Mesendoderm (in vitro differentiated cells): ENCODE measurements at regions not wholly inside any gene's neighbourhood (a gene's known extent, or its start where the extent isn't known, plus 50 kb on each side); places are given as distances from the start of the nearest gene placed in this dataset.
"Not testable (repeated sequence)": the region's sequence is repeated elsewhere in the genome, so short reads cannot be mapped to it uniquely, and the experiment has no call there.

ENCODE experiments used
- DNase-seq: peaks from one replicate; pipeline ENCODE4 v3.0.0; 2013
- H2AK5ac ChIP-seq: 2 replicates; pipeline ENCODE4 v1.6.1; 2013; ENCODE audit warnings: low read length, inconsistent platforms
- H2BK120ac ChIP-seq: 2 replicates; pipeline ENCODE4 v1.6.1; 2013; ENCODE audit warnings: low read depth, mild to moderate bottlenecking, low read length, moderate library complexity, mixed read lengths
- H2BK15ac ChIP-seq: replicated peaks from 2 replicates; pipeline ENCODE4 v1.6.1; 2013; ENCODE audit warnings: low read depth, mild to moderate bottlenecking, moderate library complexity
- H2BK5ac ChIP-seq: 2 replicates; pipeline ENCODE4 v1.6.1; 2013; ENCODE audit warnings: low read length, inconsistent platforms
- H3K18ac ChIP-seq: 2 replicates; pipeline ENCODE4 v1.6.1; 2013; ENCODE audit warnings: mild to moderate bottlenecking, low read length, mixed read lengths
- H3K23ac ChIP-seq: one replicate; pipeline ENCODE4 v1.6.1; 2013; ENCODE audit warnings: low read length
- H3K27ac ChIP-seq: 2 replicates; pipeline ENCODE4 v1.5.1; 2013; ENCODE audit warnings: low read depth, mild to moderate bottlenecking, inconsistent platforms, low read length, moderate library complexity
- H3K27me3 ChIP-seq: 2 replicates; pipeline ENCODE4 v1.6.1; 2013; ENCODE audit warnings: low read length, control low read depth, mild to moderate bottlenecking, inconsistent platforms; ENCODE audit not compliant: insufficient read depth, poor library complexity
- H3K36me3 ChIP-seq: 2 replicates; pipeline ENCODE4 v1.6.1; 2013; ENCODE audit warnings: low read length, inconsistent platforms; ENCODE audit not compliant: control insufficient read depth, insufficient read depth
- H3K4ac ChIP-seq: one replicate; pipeline ENCODE4 v1.6.1; 2013; ENCODE audit warnings: low read depth, mild to moderate bottlenecking, low read length, moderate library complexity
- H3K4me1 ChIP-seq: 2 replicates; pipeline ENCODE4 v1.6.1; 2013; ENCODE audit warnings: low read depth, low read length, inconsistent platforms; ENCODE audit not compliant: control insufficient read depth
- H3K4me2 ChIP-seq: 2 replicates; pipeline ENCODE4 v1.6.1; 2013; ENCODE audit warnings: low read length
- H3K4me3 ChIP-seq: 2 replicates; pipeline ENCODE4 v1.5.1; 2013; ENCODE audit warnings: mild to moderate bottlenecking, low read length
- H3K56ac ChIP-seq: one replicate; pipeline ENCODE4 v1.6.1; 2013; ENCODE audit warnings: low read length
- H3K79me1 ChIP-seq: 2 replicates; pipeline ENCODE4 v1.6.1; 2013; ENCODE audit warnings: low read length, inconsistent platforms
- H3K79me2 ChIP-seq: 2 replicates; pipeline ENCODE4 v1.6.1; 2013; ENCODE audit warnings: mild to moderate bottlenecking, low read length; ENCODE audit not compliant: control insufficient read depth, insufficient read depth
- H3K9ac ChIP-seq: 2 replicates; pipeline ENCODE4 v1.6.1; 2013; ENCODE audit warnings: low read length, inconsistent platforms
- H4K5ac ChIP-seq: one replicate; pipeline ENCODE4 v1.6.1; 2013; ENCODE audit warnings: low read length
- H4K8ac ChIP-seq: one replicate; pipeline ENCODE4 v1.6.1; 2013; ENCODE audit warnings: low read depth, mild to moderate bottlenecking, control low read depth, low read length, moderate library complexity
- whole genome bisulfite sequencing: extraction: QIAGEN DNeasy Blood & Tissue Kit; methylation state at CpG from one replicate; pipeline ENCODE4 v1.1.7; 2013; ENCODE audit warnings: low lambda C conversion rate, missing lambda C conversion rate; ENCODE audit not compliant: insufficient coverage; ENCODE audit errors: extremely low coverage; 5-methylcytosine and 5-hydroxymethylcytosine counted together

GRCh38 chr6:14235653-14236356 lies 118.2 kb downstream of the CD83 start:
- H3K27ac ChIP-seq: no peak overlapping the region
- H3K4me1 ChIP-seq: peaks cover 2% of the 10 kb centered on the region
- WGBS: no CpG with 5 or more reads among the region's 8 CpGs

DNA sequence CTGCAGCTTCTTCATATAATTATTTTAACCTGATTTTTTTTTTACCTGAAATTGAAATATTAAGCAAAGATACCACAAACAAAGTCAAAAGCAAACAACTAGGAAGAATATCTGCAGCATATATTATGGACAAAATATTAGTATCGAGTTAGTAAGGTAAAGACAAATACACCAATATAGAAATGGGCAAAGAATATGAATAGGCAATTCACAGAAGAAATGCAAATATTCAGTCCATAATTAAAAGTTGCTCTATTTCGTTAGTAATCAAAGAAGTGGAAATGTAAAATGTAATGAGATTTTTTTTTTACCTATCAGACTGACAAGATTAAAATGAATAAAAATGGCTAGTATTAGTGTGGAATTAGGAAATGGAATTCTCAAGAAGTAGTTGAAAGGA lies 121.5 kb downstream of the CD83 start:
- H3K56ac ChIP-seq: no peak overlapping the region
- H3K27ac ChIP-seq: no peak overlapping the region
- H3K79me2 ChIP-seq: no peaks in the 10 kb centered on the region
- H3K27me3 ChIP-seq: no peaks in the 10 kb centered on the region
- no peak overlapping the region for H2BK5ac ChIP-seq
- H3K4ac ChIP-seq: no peak overlapping the region
- H3K79me1 ChIP-seq: no peaks in the 10 kb centered on the region
- H2BK15ac ChIP-seq: no peak overlapping the region
- DNase-seq: no peak
- H3K36me3 ChIP-seq: no peaks in the 10 kb centered on the region
- no peak overlapping the region for H4K5ac ChIP-seq
- WGBS: no CpG with 5 or more reads among the region's 2 CpGs
- H2BK120ac ChIP-seq: no peak overlapping the region
- H3K4me3 ChIP-seq: no peak overlapping the region
- no peak overlapping the region for H3K4me2 ChIP-seq
- H3K18ac ChIP-seq: no peak overlapping the region
- H3K9ac ChIP-seq: no peak overlapping the region
- peaks cover 6% of the 10 kb centered on the region for H3K4me1 ChIP-seq
- H3K23ac ChIP-seq: no peak overlapping the region
- no peak overlapping the region for H2AK5ac ChIP-seq
- H4K8ac ChIP-seq: no peak overlapping the region

More at GRCh38 chr6:14235653-14236356, 118.2 kb downstream of the CD83 start:
- no peak overlapping the region for H2BK5ac ChIP-seq
- no peak overlapping the region for H3K56ac ChIP-seq
- no peak overlapping the region for H3K4ac ChIP-seq
- H3K18ac ChIP-seq: no peak overlapping the region
- no peaks in the 10 kb centered on the region for H3K79me1 ChIP-seq
- H3K23ac ChIP-seq: peak overlapping the region; percentile 32
- H3K27me3 ChIP-seq: no peaks in the 10 kb centered on the region
- no peak for DNase-seq
- no peaks in the 10 kb centered on the region for H3K36me3 ChIP-seq
- no peak overlapping the region for H3K4me3 ChIP-seq
- no peak overlapping the region for H3K4me2 ChIP-seq
- H2AK5ac ChIP-seq: peak overlapping the region; percentile 43
- no peak overlapping the region for H4K8ac ChIP-seq
- H3K9ac ChIP-seq: no peak overlapping the region
- no peak overlapping the region for H2BK15ac ChIP-seq
- no peak overlapping the region for H2BK120ac ChIP-seq
- H3K79me2 ChIP-seq: no peaks in the 10 kb centered on the region
- no peak overlapping the region for H4K5ac ChIP-seq

DNA sequence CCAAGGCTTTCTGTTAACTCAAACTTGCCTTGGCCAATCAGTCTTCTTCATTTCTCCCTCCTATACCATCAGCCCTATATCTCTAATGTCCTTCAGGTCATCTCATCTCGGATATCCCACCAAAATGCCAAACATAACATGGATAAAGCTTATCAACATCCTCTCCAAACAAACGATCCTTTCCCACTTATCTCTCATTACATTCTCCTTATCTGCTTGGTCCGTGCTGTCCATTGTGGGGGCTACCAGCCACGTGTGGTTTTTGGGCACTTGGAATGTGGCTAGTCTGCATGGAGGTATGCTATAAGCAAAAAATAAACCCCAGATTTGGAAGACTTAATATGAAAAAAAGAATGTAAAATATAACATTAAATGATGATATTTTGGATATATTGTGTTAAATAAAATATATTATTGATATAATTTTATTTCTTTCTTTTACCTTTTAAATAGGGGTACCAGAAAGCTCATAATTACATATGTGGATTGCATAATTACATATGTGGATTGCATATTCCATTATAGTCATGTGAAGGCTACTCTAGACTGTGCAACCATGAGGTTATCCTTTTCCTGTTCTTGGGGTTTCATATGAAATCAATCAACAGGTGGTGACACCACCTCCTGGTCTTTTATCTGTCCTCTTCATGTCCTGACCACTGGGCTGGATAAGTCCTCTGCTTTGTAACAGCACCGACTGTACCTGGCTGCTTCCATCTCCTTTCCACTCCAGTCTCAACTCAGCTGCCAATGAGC lies 123.0 kb downstream of the CD83 start:
- H3K79me2 ChIP-seq: no peaks in the 10 kb centered on the region
- no peak overlapping the region for H2BK5ac ChIP-seq
- no peak overlapping the region for H2AK5ac ChIP-seq
- peak; percentile 44 for DNase-seq
- H3K4me3 ChIP-seq: no peak overlapping the region
- WGBS: 100% methylated on average over 1 of the region's 5 CpGs
- H3K9ac ChIP-seq: no peak overlapping the region
- no peaks in the 10 kb centered on the region for H3K36me3 ChIP-seq
- no peak overlapping the region for H3K18ac ChIP-seq
- no peak overlapping the region for H3K56ac ChIP-seq
- no peak overlapping the region for H2BK120ac ChIP-seq
- H3K4ac ChIP-seq: no peak overlapping the region
- no peaks in the 10 kb centered on the region for H3K27me3 ChIP-seq
- no peak overlapping the region for H3K23ac ChIP-seq
- no peak overlapping the region for H2BK15ac ChIP-seq
- no peak overlapping the region for H3K4me2 ChIP-seq
- no peak overlapping the region for H3K27ac ChIP-seq
- no peaks in the 10 kb centered on the region for H3K79me1 ChIP-seq
- peaks cover 7% of the 10 kb centered on the region for H3K4me1 ChIP-seq
- no peak overlapping the region for H4K5ac ChIP-seq
- H4K8ac ChIP-seq: no peak overlapping the region

- Histone ChIP-seq H3K23ac (no peak overlapping the region), H4K8ac (no peak overlapping the region), H2AK5ac (no peak overlapping the region), H3K4ac (no peak overlapping the region), H3K27ac (no peak overlapping the region), H3K79me1 (no peaks in the 10 kb centered on the region), H4K5ac (no peak overlapping the region), H3K9ac (no peak overlapping the region), H3K56ac (no peak overlapping the region), H2BK5ac (no peak overlapping the region), H3K4me3 (no peak overlapping the region), H3K27me3 (no peaks in the 10 kb centered on the region), H2BK120ac (no peak overlapping the region), H3K4me2 (no peak overlapping the region), H2BK15ac (no peak overlapping the region), H3K79me2 (no peaks in the 10 kb centered on the region), H3K36me3 (no peaks in the 10 kb centered on the region), H3K18ac (no peak overlapping the region), H3K4me1 (peaks cover 5% of the 10 kb centered on the region)
- WGBS: no CpG with 5 or more reads among the region's 5 CpGs
- DNase-seq: no peak
Observed at GRCh38 chr6:14241255-14242070, 123.9 kb downstream of the CD83 start.

GRCh38 chr6:14242912-14243311 lies 125.3 kb downstream of the CD83 start:
- not testable (repeated sequence) for H2BK120ac ChIP-seq, H3K18ac ChIP-seq, H3K27me3 ChIP-seq, H3K36me3 ChIP-seq, H2BK15ac ChIP-seq, H4K5ac ChIP-seq, H4K8ac ChIP-seq, H3K4me2 ChIP-seq, H3K79me2 ChIP-seq, H3K27ac ChIP-seq, DNase-seq, H3K79me1 ChIP-seq, H3K23ac ChIP-seq, H3K4ac ChIP-seq, H2AK5ac ChIP-seq, H3K4me3 ChIP-seq, H3K4me1 ChIP-seq, H3K9ac ChIP-seq, H2BK5ac ChIP-seq, H3K56ac ChIP-seq
- no CpG with 5 or more reads among the region's 2 CpGs for WGBS
